Neuronal stem cell (in vitro differentiated cells): ENCODE measurements at regions not wholly inside any gene's neighbourhood (a gene's known extent, or its start where the extent isn't known, plus 50 kb on each side); places are given as distances from the start of the nearest gene placed in this dataset.
"Not testable (repeated sequence)": the region's sequence is repeated elsewhere in the genome, so short reads cannot be mapped to it uniquely, and the experiment has no call there.

Source experiments
- DNase-seq: peaks from one replicate; pipeline ENCODE4 v3.0.0-alpha.2; 2013; ENCODE audit warnings: low spot score
- H2AFZ ChIP-seq: one replicate; pipeline ENCODE4 v1.6.1; 2013; ENCODE audit warnings: mild to moderate bottlenecking, low read length, inconsistent platforms
- H2AK5ac ChIP-seq: 2 replicates; pipeline ENCODE4 v1.6.1; 2013; ENCODE audit warnings: low read depth, mild to moderate bottlenecking, inconsistent platforms, low read length, moderate library complexity, mixed read lengths
- H2BK120ac ChIP-seq: 2 replicates; pipeline ENCODE4 v1.6.1; 2013; ENCODE audit warnings: low read depth, mild to moderate bottlenecking, inconsistent platforms, low read length, moderate library complexity, mixed read lengths
- H2BK12ac ChIP-seq: one replicate; pipeline ENCODE4 v1.6.1; 2013; ENCODE audit warnings: low read length, inconsistent platforms
- H2BK15ac ChIP-seq: 2 replicates; pipeline ENCODE4 v1.6.1; 2013; ENCODE audit warnings: mild to moderate bottlenecking, low read length, inconsistent platforms, mixed read lengths
- H2BK5ac ChIP-seq: one replicate; pipeline ENCODE4 v1.6.1; 2013; ENCODE audit warnings: inconsistent platforms, mild to moderate bottlenecking, low read length, moderate library complexity
- H3K14ac ChIP-seq: one replicate; pipeline ENCODE4 v1.6.1; 2013; ENCODE audit warnings: low read length, inconsistent platforms
- H3K18ac ChIP-seq: 2 replicates; pipeline ENCODE4 v1.6.1; 2013; ENCODE audit warnings: low read length, inconsistent platforms
- H3K23ac ChIP-seq: 2 replicates; pipeline ENCODE4 v1.6.1; 2013; ENCODE audit warnings: low read depth, mild to moderate bottlenecking, mixed read lengths, low read length, inconsistent platforms; ENCODE audit not compliant: poor library complexity
- H3K27ac ChIP-seq: replicated peaks from 3 replicates; pipeline ENCODE4 v1.5.1; 2013; ENCODE audit warnings: low read length, inconsistent platforms
- H3K27me3 ChIP-seq, 3 experiments: 2 replicates each; pipeline ENCODE4 v1.6.1; 2013; ENCODE audit warnings: low read length in 3 of 3, mild to moderate bottlenecking in 2 of 3, inconsistent platforms in 1 of 3, low read depth in 1 of 3, mixed read lengths in 1 of 3, moderate library complexity in 1 of 3; ENCODE audit not compliant: control insufficient read depth in 3 of 3, insufficient read depth in 3 of 3
- H3K36me3 ChIP-seq, 2 donors: replicated peaks in 1 of 2; 2 replicates each; pipeline ENCODE4 v1.6.1; 2013; ENCODE audit warnings: low read length in 2 of 2; ENCODE audit not compliant: control insufficient read depth in 2 of 2, insufficient read depth in 2 of 2
- H3K4ac ChIP-seq: 2 replicates; pipeline ENCODE4 v1.6.1; 2013; ENCODE audit warnings: inconsistent platforms, mild to moderate bottlenecking, low read length, moderate library complexity
- H3K4me1 ChIP-seq, 2 donors: 1 replicate in 1 of 2; 2 replicates in 1 of 2; pipeline ENCODE4 v1.6.1; 2013; ENCODE audit warnings: low read length in 2 of 2, low read depth in 1 of 2; ENCODE audit not compliant: control insufficient read depth in 2 of 2, insufficient read depth in 1 of 2
- H3K4me2 ChIP-seq: one replicate; pipeline ENCODE4 v1.6.1; 2013; ENCODE audit warnings: mild to moderate bottlenecking, low read length, inconsistent platforms; ENCODE audit not compliant: insufficient read depth, poor library complexity, severe bottlenecking
- H3K4me3 ChIP-seq, 2 donors: 2 replicates each; pipeline ENCODE4 v1.5.1; 2013; ENCODE audit warnings: low read length in 2 of 2, mild to moderate bottlenecking in 2 of 2, inconsistent platforms in 1 of 2, moderate library complexity in 1 of 2
- H3K79me1 ChIP-seq: one replicate; pipeline ENCODE4 v1.6.1; 2013; ENCODE audit warnings: low read depth, mild to moderate bottlenecking, inconsistent platforms, low read length, moderate library complexity
- H3K9ac ChIP-seq: one replicate; pipeline ENCODE4 v1.6.1; 2013; ENCODE audit warnings: mild to moderate bottlenecking, low read depth, low read length, inconsistent platforms; ENCODE audit not compliant: poor library complexity
- H3K9me3 ChIP-seq, 2 donors: replicated peaks in 1 of 2; 2 replicates each; pipeline versions ENCODE3 to v1.6.1; 2013; ENCODE audit warnings: low read length in 2 of 2, mild to moderate bottlenecking in 2 of 2, inconsistent platforms in 1 of 2, low read depth in 1 of 2, mixed read lengths in 1 of 2, moderate library complexity in 1 of 2; ENCODE audit not compliant: control insufficient read depth in 2 of 2, insufficient read depth in 1 of 2
- H4K8ac ChIP-seq: one replicate; pipeline ENCODE4 v1.6.1; 2013; ENCODE audit warnings: low read depth, mild to moderate bottlenecking, inconsistent platforms, low read length, moderate library complexity
- H4K91ac ChIP-seq: one replicate; pipeline ENCODE4 v1.6.1; 2013; ENCODE audit warnings: low read length, low read depth, mild to moderate bottlenecking, inconsistent platforms; ENCODE audit not compliant: poor library complexity
- WGBS, 2 donors: extraction: QIAGEN DNeasy Blood & Tissue Kit; methylation state at CpG; one replicate each; pipeline ENCODE4 v1.1.7; 2013; ENCODE audit warnings: missing lambda C conversion rate in 2 of 2, mixed read lengths in 1 of 2; ENCODE audit not compliant: insufficient read length in 2 of 2, insufficient replicate concordance in 1 of 2; ENCODE audit errors: extremely low coverage in 2 of 2; 5-methylcytosine and 5-hydroxymethylcytosine counted together

- not testable (repeated sequence) for H3K4me3 ChIP-seq
These were observed 742.8 kb upstream of the TPTE start for GRCh38 chr21:9778541-9778940.

GRCh38 chr21:9780441-9780937, 740.9 kb upstream of the TPTE start:
- no peak for DNase-seq
- WGBS, 2 donors: no CpG with 5 or more reads among the region's 3 CpGs
- H3K14ac ChIP-seq: no peak overlapping the region

More at GRCh38 chr21:9778541-9778940, 742.8 kb upstream of the TPTE start:
- not testable (repeated sequence) for H2BK5ac ChIP-seq, H3K18ac ChIP-seq, H2AK5ac ChIP-seq, H2AFZ ChIP-seq, H3K4me2 ChIP-seq, H2BK12ac ChIP-seq, H2BK15ac ChIP-seq, H3K4me1 ChIP-seq, H2BK120ac ChIP-seq, H3K23ac ChIP-seq, H3K9ac ChIP-seq, H3K14ac ChIP-seq, H3K4ac ChIP-seq, H3K36me3 ChIP-seq, H3K79me1 ChIP-seq, DNase-seq, H4K8ac ChIP-seq, H4K91ac ChIP-seq, H3K27ac ChIP-seq, H3K9me3 ChIP-seq, H3K27me3 ChIP-seq
- WGBS, 2 donors: no CpG with 5 or more reads among the region's 5 CpGs

GRCh38 chr21:9783587-9783986, 737.8 kb upstream of the TPTE start:
- not testable (repeated sequence) for H3K9me3 ChIP-seq, H2AFZ ChIP-seq
- no CpG with 5 or more reads among the region's 2 CpGs for WGBS, 2 donors

More at GRCh38 chr21:9780441-9780937, 740.9 kb upstream of the TPTE start:
- no peak overlapping the region for H3K9ac ChIP-seq
- H3K79me1 ChIP-seq: no peaks in the 10 kb centered on the region
- no peak overlapping the region for H2BK15ac ChIP-seq
- H3K4me3 ChIP-seq: no peak overlapping the region
- H2AFZ ChIP-seq: no peak overlapping the region
- no peak overlapping the region for H3K4me2 ChIP-seq
- no peak overlapping the region for H2BK5ac ChIP-seq
- no peak overlapping the region for H2AK5ac ChIP-seq
- H3K18ac ChIP-seq: no peak overlapping the region
- no peak overlapping the region for H4K8ac ChIP-seq
- H2BK12ac ChIP-seq: no peak overlapping the region
- H2BK120ac ChIP-seq: no peak overlapping the region
- H3K27me3 ChIP-seq: no peaks in the 10 kb centered on the region
- no peak overlapping the region for H3K4ac ChIP-seq
- H3K9me3 ChIP-seq: peaks cover 0 to 8% of the 10 kb centered on the region in 2 donors
- H3K36me3 ChIP-seq: no peaks in the 10 kb centered on the region
- no peak overlapping the region for H3K23ac ChIP-seq
- H3K4me1 ChIP-seq: no peaks in the 10 kb centered on the region
- no peak overlapping the region for H3K27ac ChIP-seq
- no peak overlapping the region for H4K91ac ChIP-seq

GRCh38 chr21:9784201-9784600, 737.2 kb upstream of the TPTE start:
- H2AFZ ChIP-seq, H3K18ac ChIP-seq, H2AK5ac ChIP-seq, H4K91ac ChIP-seq, H3K4me2 ChIP-seq, H2BK5ac ChIP-seq, H3K4me3 ChIP-seq, H3K14ac ChIP-seq, DNase-seq, H3K23ac ChIP-seq, H3K9ac ChIP-seq, H4K8ac ChIP-seq, H3K9me3 ChIP-seq, H3K27ac ChIP-seq, H2BK120ac ChIP-seq, H3K79me1 ChIP-seq, H3K36me3 ChIP-seq, H2BK15ac ChIP-seq, H2BK12ac ChIP-seq, H3K27me3 ChIP-seq, H3K4me1 ChIP-seq, H3K4ac ChIP-seq: not testable (repeated sequence)
- no CpG with 5 or more reads among the region's 1 CpG for WGBS, 2 donors

More at GRCh38 chr21:9783587-9783986, 737.8 kb upstream of the TPTE start:
- not testable (repeated sequence) for H3K4me3 ChIP-seq, H3K4me1 ChIP-seq, H3K36me3 ChIP-seq, H3K79me1 ChIP-seq, H3K27me3 ChIP-seq, DNase-seq, H3K23ac ChIP-seq, H3K4me2 ChIP-seq, H2BK5ac ChIP-seq, H3K18ac ChIP-seq, H2AK5ac ChIP-seq, H3K27ac ChIP-seq, H3K9ac ChIP-seq, H2BK12ac ChIP-seq, H4K8ac ChIP-seq, H3K4ac ChIP-seq, H3K14ac ChIP-seq, H2BK120ac ChIP-seq, H4K91ac ChIP-seq, H2BK15ac ChIP-seq
